RWPE1 (cell line): ENCODE measurements at regions not wholly inside any gene's neighbourhood (a gene's known extent, or its start where the extent isn't known, plus 50 kb on each side); places are given as distances from the start of the nearest gene placed in this dataset.

Source experiments
- CTCF ChIA-PET: fragments of 350-600 bp; sonication (Branson Sonifier 250); formaldehyde crosslinking; extraction: SDS; loops from one replicate; lab custom pipeline; 2021; lab: Yijun Ruan, JAX
- POLR2A ChIA-PET: fragments of 400-600 bp; formaldehyde crosslinking; extraction: SDS; loops from one replicate; lab custom pipeline; 2020; ENCODE audit warnings: antibody characterized with exemption; ENCODE audit not compliant: low non-redundant PET; lab: Yijun Ruan, JAX
- DNase-seq: peaks from one replicate; pipeline ENCODE4 v3.0.0; 2012; ENCODE audit warnings: low spot score
- H3K27ac ChIP-seq: fragments of 450-650 bp; 2 replicates; pipeline ENCODE4 v1.5.1; 2017
- CTCF ChIP-seq: fragments of 450-650 bp; conservative IDR thresholded peaks from 2 replicates; pipeline ENCODE4 v1.5.1; 2017; ENCODE audit warnings: low read depth, mild to moderate bottlenecking

GRCh38 chr22:45107671-45108070 is 56.1 kb upstream of the NUP50 start:
- POLR2A ChIA-PET, result no interaction called here

GRCh38 chr22:45112136-45112879 is 51.4 kb upstream of the NUP50 start:
- TF ChIP-seq CTCF, result no peak
- H3K27ac ChIP-seq, result peak overlapping the region; percentile 49
- ChIA-PET POLR2A (interaction anchor here (0.5 kb wide), 1 partner anchor 51 kb away, joined by 6 read pairs; no protein-coding TSS in a partner anchor), CTCF (interaction anchor here (0.7 kb wide), 1 partner anchor 512 kb away, joined by 3 read pairs; no protein-coding TSS in a partner anchor)
- peak; percentile 11 for DNase-seq

More at GRCh38 chr22:45107671-45108070, 56.1 kb upstream of the NUP50 start:
- CTCF ChIA-PET, result no interaction called here
- no peak for TF ChIP-seq CTCF
- H3K27ac ChIP-seq, result no peak overlapping the region
- no peak for DNase-seq
